Ishikawa (cell line): ENCODE measurements at regions not wholly inside any gene's neighbourhood (a gene's known extent, or its start where the extent isn't known, plus 50 kb on each side); places are given as distances from the start of the nearest gene placed in this dataset.

Experiments used
- EP300 ChIP-seq: IDR thresholded peaks from 2 replicates; pipeline ENCODE4 v1.6.1; 2012; ENCODE audit warnings: borderline replicate concordance
- NFIC ChIP-seq: IDR thresholded peaks from 2 replicates; pipeline ENCODE4 v1.6.1; 2012
- RAD21 ChIP-seq: IDR thresholded peaks from 2 replicates; pipeline ENCODE4 v1.6.1; 2012; ENCODE audit warnings: low read depth
- TAF1 ChIP-seq: IDR thresholded peaks from 2 replicates; pipeline ENCODE4 v1.6.1; 2012; ENCODE audit warnings: low read depth, mild to moderate bottlenecking
- TCF12 ChIP-seq: IDR thresholded peaks from 2 replicates; pipeline ENCODE4 v1.6.1; 2012; ENCODE audit warnings: low read depth
- TEAD4 ChIP-seq: IDR thresholded peaks from 2 replicates; pipeline ENCODE4 v1.6.1; 2012
- ZBTB7A ChIP-seq: IDR thresholded peaks from 2 replicates; pipeline ENCODE4 v1.6.1; 2012; ENCODE audit warnings: low read depth

DNA sequence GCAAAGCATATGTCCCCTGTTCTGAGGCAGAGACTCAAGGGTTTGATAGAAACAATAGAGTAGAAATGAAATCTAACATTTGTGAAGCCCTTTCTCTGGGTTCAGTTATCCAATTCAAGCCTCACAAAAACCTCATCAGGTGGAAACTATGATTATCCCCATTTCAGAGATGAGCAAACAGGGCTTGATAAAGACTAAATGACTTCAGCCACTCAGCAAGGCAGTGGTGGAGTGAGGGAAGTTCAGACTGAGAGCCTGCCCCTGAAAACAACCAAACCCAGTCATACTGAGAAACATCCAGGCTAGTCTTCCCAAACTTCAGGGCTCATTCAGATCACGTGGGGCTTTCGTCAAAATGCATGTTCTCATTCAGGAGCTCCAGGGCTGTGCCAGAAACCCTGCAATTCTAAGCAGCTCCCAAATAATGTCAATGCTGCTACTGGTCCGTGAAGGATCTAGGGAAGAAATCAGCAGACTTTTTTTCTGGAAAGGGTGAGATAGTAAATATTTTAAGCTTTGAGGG is 109.6 kb upstream of the KIT start:
- TF ChIP-seq TEAD4 (no peak), NFIC (no peak), TAF1 (no peak), TCF12 (no peak), EP300 (no peak), RAD21 (no peak), ZBTB7A (no peak)
